ENCODE measurements at regions not wholly inside any gene's neighbourhood (a gene's known extent, or its start where the extent isn't known, plus 50 kb on each side); places are given as distances from the start of the nearest gene placed in this dataset.

- TF ChIP-seq EZH2phosphoT487 (IDR thresholded peaks at IDR 0.05; ENCODE audit: low read depth, severe bottlenecking, unreplicated experiment), result no peak
- no peak for TF ChIP-seq CTCF (IDR thresholded peaks at IDR 0.05; ENCODE audit: poor library complexity)
- TF ChIP-seq EZH2 (IDR thresholded peaks at IDR 0.05; ENCODE audit: borderline replicate concordance), result no peak
Measured at GRCh38 chr21:14685568-14685967, 139.5 kb upstream of the SAMSN1 start.

Measured in hepatocyte (in vitro differentiated cells).